Lower leg skin (tissue), 4 donors: ENCODE measurements at regions not wholly inside any gene's neighbourhood (a gene's known extent, or its start where the extent isn't known, plus 50 kb on each side); places are given as distances from the start of the nearest gene placed in this dataset.

Experiments
- DNase-seq, 2 donors: peaks; one replicate each; pipeline ENCODE4 v3.0.0-alpha.2; 2019; ENCODE audit warnings: low spot score in 2 of 2
- H3K4me3 ChIP-seq: fragments of 200-600 bp; sonication (generic); 2 replicates; pipeline ENCODE4 v1.5.1; 2017; ENCODE audit warnings: mild to moderate bottlenecking, low read depth; ENCODE audit not compliant: poor library complexity, severe bottlenecking
- CTCF ChIP-seq, 3 donors: fragments of 450-650 bp; IDR thresholded peaks; one replicate each; pipeline ENCODE4 v1.5.1; 2016; ENCODE audit warnings: antibody characterized with exemption in 3 of 3, mild to moderate bottlenecking in 3 of 3, moderate library complexity in 2 of 3
- POLR2A ChIP-seq, 2 donors: fragments of 450-650 bp; IDR thresholded peaks; one replicate each; pipeline ENCODE4 v1.6.1; 2016 to 2017; ENCODE audit warnings: antibody characterized with exemption in 2 of 2, mild to moderate bottlenecking in 1 of 2, moderate library complexity in 1 of 2
- WGBS, 2 donors: methylation state at CpG; one replicate each; pipeline ENCODE4 v1.1.5; 2018; 5-methylcytosine and 5-hydroxymethylcytosine counted together
- intact Hi-C: fragments of 100-400 bp; cut with DNase I; formaldehyde crosslinking; loops from one replicate; pipeline ENCODE4 v1.15.0; 2023; ENCODE audit warnings: low total_unique reads

DNA sequence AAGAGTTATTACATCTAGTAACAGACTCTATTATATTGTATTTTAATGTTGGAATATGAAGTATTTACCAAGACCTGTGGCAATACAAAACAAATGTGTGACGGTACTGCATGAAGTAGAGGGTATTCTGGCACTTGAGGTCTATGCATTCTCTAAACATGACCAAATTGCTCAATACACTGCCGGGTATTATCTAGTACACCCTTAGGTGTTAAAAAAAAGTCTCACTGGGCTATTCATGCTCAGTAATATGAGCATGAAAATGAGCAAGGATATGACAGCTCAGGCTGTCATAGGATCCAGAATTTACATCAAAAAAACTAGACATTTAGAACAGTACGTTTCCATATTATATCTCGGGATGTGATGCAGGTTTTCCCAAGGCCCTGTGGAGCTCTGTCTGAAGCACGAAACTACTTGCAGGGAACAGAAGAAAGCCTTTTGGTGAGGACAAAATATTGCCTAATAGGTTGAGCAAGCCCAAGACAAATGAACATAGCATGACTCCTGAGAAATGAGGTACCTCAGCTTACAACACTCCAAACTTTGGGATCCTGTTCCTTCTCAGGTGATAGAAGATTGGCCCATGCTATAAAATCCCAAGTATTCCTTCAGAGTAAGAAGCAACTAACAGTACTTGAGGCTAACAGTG, 74.1 kb upstream of the MAOA start:
- TF ChIP-seq POLR2A (IDR thresholded peaks at IDR 0.05) (no peak), CTCF (IDR thresholded peaks at IDR 0.05) (no peak)
- no peak for DNase-seq
- intact Hi-C loops = loop anchor here (10.0 kb wide), 1 partner anchor 73 kb away; the partner anchor contains the start of gene MAOA
- 36 to 66% methylated on average over 5 of the region's 5 CpGs for WGBS, 2 donors
- H3K4me3 ChIP-seq = no peak overlapping the region

GRCh38 chrX:43582540-43582913, 73.6 kb upstream of the MAOA start:
- intact Hi-C loops = loop anchor here (10.0 kb wide), 1 partner anchor 72 kb away; the partner anchor contains the start of gene MAOA
- WGBS, 2 donors = 88 to 94% methylated on average over 1 of the region's 1 CpG
- DNase-seq = no peak
- H3K4me3 ChIP-seq = no peak overlapping the region
- TF ChIP-seq POLR2A (IDR thresholded peaks at IDR 0.05) (no peak), CTCF (IDR thresholded peaks at IDR 0.05) (no peak)

DNA sequence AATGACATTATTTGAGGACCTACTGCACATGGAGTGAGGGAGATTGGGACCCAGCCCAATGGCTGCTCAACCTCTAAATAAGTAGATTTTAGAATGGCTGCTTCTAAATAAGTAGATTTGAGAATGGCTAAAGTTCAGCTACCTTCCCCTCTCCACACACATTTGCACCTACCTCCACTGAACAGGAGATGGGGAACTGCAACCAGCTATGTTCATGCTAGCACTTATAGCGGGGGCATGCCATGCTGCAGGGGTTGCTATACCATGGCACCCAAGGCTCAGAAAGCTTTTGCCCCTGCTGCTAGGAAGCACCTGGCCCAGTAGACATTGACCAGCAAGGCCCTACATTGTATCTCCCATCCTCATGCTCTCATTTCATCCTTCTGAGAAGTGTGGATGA, 70.2 kb upstream of the MAOA start:
- no peak overlapping the region for H3K4me3 ChIP-seq
- TF ChIP-seq POLR2A (IDR thresholded peaks at IDR 0.05) = no peak
- no peak for TF ChIP-seq CTCF (IDR thresholded peaks at IDR 0.05)
- WGBS, 2 donors = 80 to 100% methylated on average over 1 of the region's 1 CpG
- intact Hi-C loops = loop anchor here (10.0 kb wide), 1 partner anchor 69 kb away; the partner anchor contains the start of gene MAOA
- DNase-seq = no peak

DNA sequence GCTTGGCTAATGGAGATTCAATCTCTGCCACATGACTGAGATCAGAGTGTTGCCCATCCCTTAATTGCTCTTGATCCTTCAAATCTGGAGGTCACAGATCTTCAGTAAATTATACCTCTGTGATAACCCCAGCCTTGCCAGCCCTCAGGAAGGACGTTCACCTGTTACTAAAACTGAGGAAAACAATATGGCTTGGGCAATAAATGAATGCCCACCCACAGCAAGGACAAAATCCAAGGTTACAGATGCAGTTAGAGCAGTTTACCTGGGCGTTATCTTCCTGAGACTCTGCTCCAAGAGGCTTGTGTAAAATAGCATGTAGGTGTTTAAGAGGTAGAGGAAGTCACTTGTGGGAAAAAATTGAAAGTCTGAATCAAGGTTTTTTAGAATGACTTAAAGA, 69.3 kb upstream of the MAOA start:
- 61 to 73% methylated on average over 2 of the region's 2 CpGs for WGBS, 2 donors
- TF ChIP-seq CTCF (IDR thresholded peaks at IDR 0.05) (no peak), POLR2A (IDR thresholded peaks at IDR 0.05) (no peak)
- intact Hi-C loops = loop anchor here (10.0 kb wide), 1 partner anchor 68 kb away; the partner anchor contains the start of gene MAOA
- H3K4me3 ChIP-seq = no peak overlapping the region
- DNase-seq = no peak

- intact Hi-C loops = loop anchor here (10.0 kb wide), 1 partner anchor 65 kb away; the partner anchor contains the start of gene MAOA
- TF ChIP-seq CTCF (IDR thresholded peaks at IDR 0.05) = no peak
- TF ChIP-seq POLR2A (IDR thresholded peaks at IDR 0.05) = no peak
- DNase-seq = no peak
- 7 to 26% methylated on average over 3 of the region's 3 CpGs for WGBS, 2 donors
- H3K4me3 ChIP-seq = no peak overlapping the region
These were observed 66.4 kb upstream of the MAOA start for GRCh38 chrX:43589735-43590134.

GRCh38 chrX:43590150-43590549, 65.9 kb upstream of the MAOA start:
- WGBS, 2 donors = 27 to 55% methylated on average over 2 of the region's 2 CpGs
- intact Hi-C loops = no loop called here
- no peak overlapping the region for H3K4me3 ChIP-seq
- TF ChIP-seq POLR2A (IDR thresholded peaks at IDR 0.05) (no peak), CTCF (IDR thresholded peaks at IDR 0.05) (no peak)
- DNase-seq = no peak
